GM23338 (cell line): ENCODE measurements at regions not wholly inside any gene's neighbourhood (a gene's known extent, or its start where the extent isn't known, plus 50 kb on each side); places are given as distances from the start of the nearest gene placed in this dataset.

Experiments used
- CREB1 ChIP-seq: fragments of 250-450 bp; sonication (Bioruptor Pico); IDR thresholded peaks from 2 replicates; pipeline ENCODE4 v1.5.0; 2020; ENCODE audit warnings: low read depth, mild to moderate bottlenecking, moderate library complexity
- CTCF ChIP-seq, 2 experiments: fragments of 200-600 bp in 1 of 2; sonication (generic) in 1 of 2; conservative IDR thresholded peaks; 2 replicates each; pipeline versions ENCODE4 v1.5.1 to v1.6.1; 2016 to 2017; ENCODE audit warnings: antibody characterized with exemption in 2 of 2, low read depth in 2 of 2, mild to moderate bottlenecking in 2 of 2, moderate library complexity in 1 of 2
- EZH2 ChIP-seq: fragments of 200-600 bp; sonication (generic); IDR thresholded peaks from one replicate; pipeline ENCODE4 v1.8.0; 2017; ENCODE audit warnings: antibody characterized with exemption, mild to moderate bottlenecking, low read depth; ENCODE audit not compliant: unreplicated experiment
- EZH2phosphoT487 ChIP-seq: fragments of 200-600 bp; sonication (generic); IDR thresholded peaks from one replicate; pipeline ENCODE4 v1.8.1; 2018; ENCODE audit warnings: antibody characterized with exemption; ENCODE audit not compliant: unreplicated experiment
- NANOG ChIP-seq: IDR thresholded peaks from 2 replicates; pipeline ENCODE4 v1.6.1; 2016; ENCODE audit warnings: antibody characterized with exemption, borderline replicate concordance
- POLR2AphosphoS5 ChIP-seq: IDR thresholded peaks from 2 replicates; pipeline ENCODE4 v1.6.1; 2016; ENCODE audit warnings: antibody characterized with exemption, low read depth
- REST ChIP-seq: IDR thresholded peaks from one replicate; pipeline ENCODE4 v1.6.1; 2018; ENCODE audit warnings: antibody characterized with exemption; ENCODE audit not compliant: unreplicated experiment
- STAT1 ChIP-seq: IDR thresholded peaks from one replicate; pipeline ENCODE4 v1.6.1; 2016; ENCODE audit warnings: antibody characterized with exemption; ENCODE audit not compliant: unreplicated experiment
- ZNF114 ChIP-seq: fragments of 250-450 bp; sonication (Bioruptor Pico); IDR thresholded peaks from 2 replicates; pipeline ENCODE4 v1.5.0; 2020; ENCODE audit warnings: mild to moderate bottlenecking, moderate library complexity
- ZNF331 ChIP-seq: fragments of 250-450 bp; sonication (Bioruptor Pico); IDR thresholded peaks from 2 replicates; pipeline ENCODE4 v1.5.0; 2020; ENCODE audit warnings: low read depth, mild to moderate bottlenecking, moderate library complexity

GRCh38 chr4:100929758-100930157 lies 411.9 kb upstream of the EMCN start:
- TF ChIP-seq CTCF (conservative IDR thresholded peaks at IDR 0.05; ENCODE audit: low read depth in 2 of 2) = no peak
- TF ChIP-seq ZNF114 (CRISPR knock-in tag) = no peak
- no peak for TF ChIP-seq POLR2AphosphoS5
- TF ChIP-seq STAT1 = no peak
- TF ChIP-seq NANOG = no peak
- no peak for TF ChIP-seq REST
- TF ChIP-seq EZH2 = no peak
- TF ChIP-seq EZH2phosphoT487 = no peak
- TF ChIP-seq CREB1 = no peak
- no peak for TF ChIP-seq ZNF331 (CRISPR knock-in tag)
